Hepatocyte (in vitro differentiated cells): ENCODE measurements at regions not wholly inside any gene's neighbourhood (a gene's known extent, or its start where the extent isn't known, plus 50 kb on each side); places are given as distances from the start of the nearest gene placed in this dataset.

ENCODE experiments used
- DNase-seq: peaks from one replicate; pipeline ENCODE4 v3.0.0-alpha.2; 2016; ENCODE audit warnings: low spot score
- H2AFZ ChIP-seq: fragments of 200-600 bp; sonication (generic); 2 replicates; pipeline ENCODE4 v1.6.0; 2016; ENCODE audit warnings: antibody characterized with exemption, mild to moderate bottlenecking
- H3K27ac ChIP-seq: fragments of 200-600 bp; sonication (generic); 2 replicates; pipeline ENCODE4 v1.5.1; 2016; ENCODE audit warnings: mild to moderate bottlenecking
- H3K27me3 ChIP-seq: fragments of 200-600 bp; sonication (generic); 2 replicates; pipeline ENCODE4 v1.6.1; 2016
- H3K36me3 ChIP-seq: fragments of 200-600 bp; sonication (generic); replicated peaks from 2 replicates; pipeline ENCODE4 v1.5.1; 2016; ENCODE audit warnings: low read depth; ENCODE audit not compliant: insufficient read depth
- H3K4me1 ChIP-seq: fragments of 200-600 bp; sonication (generic); 2 replicates; pipeline ENCODE4 v1.5.1; 2016; ENCODE audit warnings: mild to moderate bottlenecking, moderate library complexity; ENCODE audit not compliant: insufficient read depth
- H3K4me2 ChIP-seq: fragments of 200-600 bp; sonication (generic); 2 replicates; pipeline ENCODE4 v1.6.0; 2016
- H3K4me3 ChIP-seq: fragments of 200-600 bp; sonication (generic); 2 replicates; pipeline ENCODE4 v1.5.1; 2016; ENCODE audit warnings: mild to moderate bottlenecking
- H3K79me2 ChIP-seq: fragments of 200-600 bp; sonication (generic); 2 replicates; pipeline ENCODE4 v1.6.0; 2017; ENCODE audit warnings: mild to moderate bottlenecking
- H3K9me2 ChIP-seq: fragments of 200-600 bp; sonication (generic); replicated peaks from 2 replicates; pipeline ENCODE4 v1.6.0; 2017; ENCODE audit warnings: mild to moderate bottlenecking; ENCODE audit not compliant: insufficient read depth
- H3K9me3 ChIP-seq: fragments of 200-600 bp; sonication (generic); 2 replicates; pipeline ENCODE4 v1.5.1; 2016; ENCODE audit warnings: low read depth, mild to moderate bottlenecking
- H4K20me1 ChIP-seq: fragments of 200-600 bp; sonication (generic); 2 replicates; pipeline ENCODE4 v1.6.0; 2016; ENCODE audit warnings: mild to moderate bottlenecking; ENCODE audit not compliant: insufficient read depth, poor library complexity, severe bottlenecking
- EZH2 ChIP-seq: fragments of 200-600 bp; sonication (generic); IDR thresholded peaks from 2 replicates; pipeline ENCODE4 v1.6.1; 2016; ENCODE audit warnings: antibody characterized with exemption, mild to moderate bottlenecking, borderline replicate concordance
- EZH2phosphoT487 ChIP-seq: fragments of 200-600 bp; sonication (generic); IDR thresholded peaks from one replicate; pipeline ENCODE4 v1.6.1; 2018; ENCODE audit warnings: antibody characterized with exemption, mild to moderate bottlenecking, low read depth, moderate library complexity; ENCODE audit not compliant: unreplicated experiment, severe bottlenecking
- WGBS: methylation state at CpG from one replicate; pipeline ENCODE4 v1.1.6; 2016; ENCODE audit warnings: low lambda C conversion rate; ENCODE audit errors: missing lambda C conversion rate; 5-methylcytosine and 5-hydroxymethylcytosine counted together
- TF ChIP-seq, protein P1 (sequence below): fragments of 200-600 bp; sonication (generic); IDR thresholded peaks from 2 replicates; pipeline ENCODE4 v1.5.1; 2016; ENCODE audit warnings: antibody characterized with exemption, mild to moderate bottlenecking; ENCODE audit not compliant: poor library complexity

DNA sequence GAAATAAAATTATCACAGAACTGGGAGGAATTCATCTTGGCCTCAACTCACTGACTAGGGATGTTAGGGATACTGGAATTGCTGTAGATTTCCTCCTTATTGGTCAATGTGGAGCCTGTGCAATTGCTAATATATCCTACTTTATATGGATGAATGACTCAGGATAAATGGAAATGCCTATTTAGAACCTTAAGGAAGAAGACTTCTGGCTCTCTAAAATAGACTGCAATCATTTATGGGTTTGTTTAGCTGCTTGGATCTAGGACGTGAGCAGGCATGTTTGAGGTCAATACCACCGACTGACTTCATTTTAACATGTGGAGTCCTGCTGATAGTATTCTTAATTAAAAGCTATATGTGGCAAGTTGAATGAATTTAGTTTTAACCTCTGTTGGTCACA lies 1040.1 kb upstream of the LRRN3 start:
- no peaks in the 10 kb centered on the region for H3K79me2 ChIP-seq

DNA sequence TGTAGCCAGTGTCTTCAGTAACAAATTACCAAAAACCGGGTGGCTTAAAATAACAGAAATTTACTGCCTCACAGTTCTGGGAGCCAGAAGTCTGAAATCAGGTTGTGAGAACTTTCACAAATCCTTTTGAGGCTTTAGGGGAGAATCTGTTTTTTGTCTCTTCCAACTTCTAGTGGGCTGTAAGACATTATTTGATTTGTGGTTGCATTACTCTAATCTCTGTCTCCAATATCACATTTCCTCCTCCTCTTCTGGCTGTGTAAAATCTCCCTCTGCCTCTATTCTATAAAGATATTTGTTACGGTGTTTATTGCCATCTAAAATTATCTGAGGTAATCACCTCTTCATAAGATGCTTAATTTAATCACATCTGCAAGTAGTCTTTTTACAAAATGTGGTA lies 1039.6 kb upstream of the LRRN3 start:
- Histone ChIP-seq H3K9me3 (no peaks in the 10 kb centered on the region), H3K36me3 (no peaks in the 10 kb centered on the region), H3K4me2 (no peak overlapping the region), H3K79me2 (no peaks in the 10 kb centered on the region), H4K20me1 (no peaks in the 10 kb centered on the region), H3K4me1 (no peaks in the 10 kb centered on the region), H3K4me3 (no peak overlapping the region), H3K27me3 (no peaks in the 10 kb centered on the region), H3K9me2 (no peaks in the 10 kb centered on the region), H2AFZ (no peak overlapping the region), H3K27ac (no peak overlapping the region)
- 38% methylated on average over 2 of the region's 2 CpGs for WGBS
- DNase-seq: no peak
- TF ChIP-seq EZH2 (no peak), EZH2phosphoT487 (no peak)
- TF ChIP-seq, protein P1, sequence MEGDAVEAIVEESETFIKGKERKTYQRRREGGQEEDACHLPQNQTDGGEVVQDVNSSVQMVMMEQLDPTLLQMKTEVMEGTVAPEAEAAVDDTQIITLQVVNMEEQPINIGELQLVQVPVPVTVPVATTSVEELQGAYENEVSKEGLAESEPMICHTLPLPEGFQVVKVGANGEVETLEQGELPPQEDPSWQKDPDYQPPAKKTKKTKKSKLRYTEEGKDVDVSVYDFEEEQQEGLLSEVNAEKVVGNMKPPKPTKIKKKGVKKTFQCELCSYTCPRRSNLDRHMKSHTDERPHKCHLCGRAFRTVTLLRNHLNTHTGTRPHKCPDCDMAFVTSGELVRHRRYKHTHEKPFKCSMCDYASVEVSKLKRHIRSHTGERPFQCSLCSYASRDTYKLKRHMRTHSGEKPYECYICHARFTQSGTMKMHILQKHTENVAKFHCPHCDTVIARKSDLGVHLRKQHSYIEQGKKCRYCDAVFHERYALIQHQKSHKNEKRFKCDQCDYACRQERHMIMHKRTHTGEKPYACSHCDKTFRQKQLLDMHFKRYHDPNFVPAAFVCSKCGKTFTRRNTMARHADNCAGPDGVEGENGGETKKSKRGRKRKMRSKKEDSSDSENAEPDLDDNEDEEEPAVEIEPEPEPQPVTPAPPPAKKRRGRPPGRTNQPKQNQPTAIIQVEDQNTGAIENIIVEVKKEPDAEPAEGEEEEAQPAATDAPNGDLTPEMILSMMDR: no peak

More for the DNA sequence above, 1040.1 kb upstream of the LRRN3 start:
- Histone ChIP-seq H3K4me2 (no peak overlapping the region), H3K36me3 (no peaks in the 10 kb centered on the region), H2AFZ (no peak overlapping the region), H3K4me1 (no peaks in the 10 kb centered on the region), H3K27me3 (no peaks in the 10 kb centered on the region), H3K9me3 (no peaks in the 10 kb centered on the region), H4K20me1 (no peaks in the 10 kb centered on the region), H3K4me3 (no peak overlapping the region), H3K9me2 (no peaks in the 10 kb centered on the region), H3K27ac (no peak overlapping the region)
- WGBS: 50% methylated on average over 2 of the region's 2 CpGs
- DNase-seq: no peak
- TF ChIP-seq, protein P1: no peak
- TF ChIP-seq EZH2: no peak
- TF ChIP-seq EZH2phosphoT487: no peak

DNA sequence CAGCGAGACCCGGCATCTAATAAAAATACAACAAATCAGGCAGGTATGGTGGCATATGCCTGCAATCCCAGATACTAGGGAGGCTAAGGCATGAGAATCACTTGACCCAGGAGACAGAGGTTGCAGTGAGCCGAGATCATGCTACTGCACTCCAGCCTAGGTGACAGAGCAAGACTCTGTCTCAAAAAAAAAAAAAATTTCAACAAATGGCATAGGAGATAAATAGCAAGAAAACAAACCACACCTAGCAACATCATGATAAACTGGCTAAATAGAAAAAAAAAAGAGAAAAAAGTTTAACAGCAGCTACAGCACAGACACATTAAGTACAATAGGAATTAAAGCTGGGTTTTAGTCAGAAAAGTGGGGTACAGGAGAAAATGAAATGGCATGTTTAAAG lies 1034.6 kb upstream of the LRRN3 start:
- H2AFZ ChIP-seq: no peak overlapping the region
- no peaks in the 10 kb centered on the region for H3K27me3 ChIP-seq
- WGBS: 83% methylated on average over 3 of the region's 3 CpGs
- H3K4me3 ChIP-seq: no peak overlapping the region
- no peaks in the 10 kb centered on the region for H3K79me2 ChIP-seq
- H3K4me2 ChIP-seq: no peak overlapping the region
- DNase-seq: no peak
- no peaks in the 10 kb centered on the region for H3K4me1 ChIP-seq
- no peaks in the 10 kb centered on the region for H3K9me2 ChIP-seq
- H3K36me3 ChIP-seq: no peaks in the 10 kb centered on the region
- H3K27ac ChIP-seq: no peak overlapping the region
- no peaks in the 10 kb centered on the region for H3K9me3 ChIP-seq
- H4K20me1 ChIP-seq: no peaks in the 10 kb centered on the region
- no peak for TF ChIP-seq EZH2phosphoT487

DNA sequence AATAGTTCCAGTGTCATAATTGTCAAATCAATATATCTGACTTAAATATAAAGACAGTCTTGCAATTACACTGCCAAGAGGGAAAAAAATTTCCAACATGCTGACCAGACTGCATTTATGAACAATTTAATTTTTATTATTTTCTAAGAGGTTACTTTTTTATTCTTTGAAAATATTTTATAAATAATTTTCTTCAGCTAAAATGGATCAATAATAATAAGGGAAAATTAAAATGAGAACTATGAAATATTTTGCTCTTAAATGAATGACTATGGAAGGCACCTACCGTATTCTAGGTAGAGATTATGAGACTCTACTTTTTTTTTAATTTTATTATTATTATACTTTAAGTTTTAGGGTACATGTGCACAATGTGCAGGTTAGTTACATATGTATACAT lies 1032.5 kb upstream of the LRRN3 start:
- Histone ChIP-seq H3K79me2 (no peaks in the 10 kb centered on the region), H3K27me3 (no peaks in the 10 kb centered on the region), H2AFZ (no peak overlapping the region), H3K4me2 (no peak overlapping the region), H3K9me3 (no peaks in the 10 kb centered on the region), H3K4me3 (no peak overlapping the region), H4K20me1 (no peaks in the 10 kb centered on the region), H3K9me2 (no peaks in the 10 kb centered on the region), H3K27ac (no peak overlapping the region), H3K36me3 (no peaks in the 10 kb centered on the region), H3K4me1 (no peaks in the 10 kb centered on the region)
- WGBS: 100% methylated on average over 1 of the region's 1 CpG
- TF ChIP-seq, protein P1: no peak
- TF ChIP-seq EZH2: no peak
- no peak for TF ChIP-seq EZH2phosphoT487
- no peak for DNase-seq
